HepG2 (cell line): ENCODE measurements at regions not wholly inside any gene's neighbourhood (a gene's known extent, or its start where the extent isn't known, plus 50 kb on each side); places are given as distances from the start of the nearest gene placed in this dataset.

ENCODE experiments used
- ATAC-seq: fragments of 200-7000 bp; cut with Tn5 transposase; 3 replicates; pipeline ENCODE4 v1.9.1; 2020; ENCODE audit warnings: mild to moderate bottlenecking, moderate library complexity
- BruUV-seq: library from RNA; stranded (reverse); fragments of 400-500 nt; replicated peaks from 2 replicates; lab custom pipeline; 2021; lab: Mats Ljungman, UMichigan
- CTCF ChIA-PET: fragments of 300-600 bp; formaldehyde crosslinking; extraction: SDS; loops from one replicate; lab custom pipeline; 2021; ENCODE audit warnings: low total read pairs, inconsistent platforms, low intra/inter-chr PET ratio; lab: Yijun Ruan, JAX
- POLR2A ChIA-PET: fragments of 350-600 bp; sonication (Branson Sonifier 250); formaldehyde crosslinking; loops from one replicate; lab custom pipeline; 2020; ENCODE audit warnings: antibody characterized with exemption, inconsistent platforms; lab: Yijun Ruan, JAX
- DNase-seq: peaks from one replicate; pipeline ENCODE4 v3.0.0-alpha.2; 2015; ENCODE audit warnings: low spot score
- FAIRE-seq: peaks from 3 replicates; lab custom pipeline; 2011; peaks lifted over from hg19 to GRCh38; lab: Jason Lieb, UNC
- H2AFZ ChIP-seq: one replicate; pipeline ENCODE4 v1.6.1; 2011; ENCODE audit warnings: low read length, inconsistent platforms
- H3K27ac ChIP-seq: fragments of 300-600 bp; 3 replicates; pipeline ENCODE4 v1.8.0; 2011; ENCODE audit warnings: mixed run types, mild to moderate bottlenecking, mixed read lengths, low read length, inconsistent platforms; ENCODE audit not compliant: insufficient read depth; ENCODE audit errors: extremely low read length
- H3K27me3 ChIP-seq, 2 experiments: fragments of 200-600 bp in 1 of 2; 2 replicates in 1 of 2; 3 replicates in 1 of 2; pipeline versions ENCODE4 v1.6.0 to v1.8.0; 2011; ENCODE audit warnings: low read length in 2 of 2, mild to moderate bottlenecking in 2 of 2, moderate library complexity in 2 of 2, inconsistent platforms in 1 of 2; ENCODE audit not compliant: insufficient read depth in 2 of 2, control insufficient read depth in 1 of 2
- H3K36me3 ChIP-seq, 2 experiments: fragments of 200-600 bp in 1 of 2; replicated peaks in 1 of 2; 2 replicates in 1 of 2; 3 replicates in 1 of 2; pipeline versions ENCODE4 v1.5.1 to v1.8.0; 2011; ENCODE audit warnings: low read length in 2 of 2, inconsistent platforms in 1 of 2; ENCODE audit not compliant: insufficient read depth in 2 of 2, control insufficient read depth in 1 of 2
- H3K4me1 ChIP-seq: 2 replicates; pipeline ENCODE4 v1.5.1; 2012; ENCODE audit warnings: low read length, inconsistent platforms; ENCODE audit not compliant: insufficient read depth
- H3K4me2 ChIP-seq: 2 replicates; pipeline ENCODE4 v1.6.0; 2011; ENCODE audit warnings: low read depth, low read length, inconsistent platforms
- H3K4me3 ChIP-seq, 3 experiments: fragments of 200-600 bp in 1 of 3; sonication (generic), shearing (Covaris generic) in 1 of 3; replicated peaks in 1 of 3; 2 replicates each; pipeline ENCODE4 v1.5.1; 2011 to 2016; ENCODE audit warnings: low read length in 3 of 3, inconsistent platforms in 2 of 3, low read depth in 2 of 3, mild to moderate bottlenecking in 2 of 3, control low read depth in 1 of 3, mixed read lengths in 1 of 3; ENCODE audit not compliant: insufficient read depth in 1 of 3
- H3K79me2 ChIP-seq: one replicate; pipeline ENCODE4 v1.6.1; 2011; ENCODE audit warnings: low read length, inconsistent platforms; ENCODE audit not compliant: insufficient read depth
- H3K9ac ChIP-seq: 2 replicates; pipeline ENCODE4 v1.6.0; 2011; ENCODE audit warnings: mild to moderate bottlenecking, low read depth, low read length, inconsistent platforms; ENCODE audit not compliant: insufficient read depth
- H3K9me3 ChIP-seq: 2 replicates; pipeline ENCODE4 v1.5.1; 2012; ENCODE audit warnings: mild to moderate bottlenecking, low read length
- H4K20me1 ChIP-seq: 2 replicates; pipeline ENCODE4 v1.6.0; 2011; ENCODE audit warnings: inconsistent platforms, mild to moderate bottlenecking, low read length, moderate library complexity; ENCODE audit not compliant: insufficient read depth
- ATF7 ChIP-seq, 2 experiments: fragments of 450-650 bp in 1 of 2; sonication (generic) in 1 of 2; formaldehyde crosslinking in 1 of 2; IDR thresholded peaks; 2 replicates each; pipeline versions ENCODE4 v1.4.0 to v1.6.1; 2016 to 2020; ENCODE audit warnings: antibody characterized with exemption in 1 of 2, mild to moderate bottlenecking in 1 of 2, missing genetic modification reagents in 1 of 2
- ATRX ChIP-seq: sonication (generic); formaldehyde crosslinking; IDR thresholded peaks from 2 replicates; pipeline ENCODE4 v1.4.0; 2020; ENCODE audit warnings: missing genetic modification reagents, borderline replicate concordance
- CREB1 ChIP-seq, 2 experiments: fragments of 450-650 bp in 1 of 2; IDR thresholded peaks; 2 replicates each; pipeline ENCODE4 v1.6.1; 2016 to 2017; ENCODE audit warnings: control low read depth in 1 of 2, mild to moderate bottlenecking in 1 of 2, missing compliant biosample characterization in 1 of 2, missing genetic modification characterization in 1 of 2
- MEF2D ChIP-seq: sonication (generic); formaldehyde crosslinking; IDR thresholded peaks from 2 replicates; pipeline ENCODE4 v1.5.1; 2020; ENCODE audit warnings: mild to moderate bottlenecking, missing genetic modification reagents
- RFXANK ChIP-seq: IDR thresholded peaks from 2 replicates; pipeline ENCODE4 v1.6.1; 2016
- XBP1 ChIP-seq: sonication (generic); formaldehyde crosslinking; IDR thresholded peaks from 2 replicates; pipeline ENCODE4 v1.5.0; 2020; ENCODE audit warnings: missing genetic modification reagents
- ZNF24 ChIP-seq: fragments of 450-650 bp; IDR thresholded peaks from 2 replicates; pipeline ENCODE4 v1.6.1; 2017; ENCODE audit warnings: antibody characterized with exemption, mild to moderate bottlenecking
- ZNF841 ChIP-seq: sonication (generic); formaldehyde crosslinking; IDR thresholded peaks from 2 replicates; pipeline ENCODE4 v1.8.1; 2023; ENCODE audit warnings: missing genetic modification reagents, borderline replicate concordance
- ZNF891 ChIP-seq: sonication (generic); formaldehyde crosslinking; IDR thresholded peaks from 2 replicates; pipeline ENCODE4 v1.5.0; 2020; ENCODE audit warnings: mild to moderate bottlenecking, missing genetic modification reagents
- WGBS: methylation state at CpG from one replicate; pipeline ENCODE4 v1.1.6; 2017; ENCODE audit warnings: low lambda C conversion rate; 5-methylcytosine and 5-hydroxymethylcytosine counted together
- in situ Hi-C: cut with HindIII; loops from 2 replicates; pipeline ENCODE4 v1.10.0; 2017; ENCODE audit warnings: low pct_unique_long_range_greater_than_20kb; ENCODE audit not compliant: extremely low pct_ligation_motif_present
- intact Hi-C: fragments of 100-400 bp; cut with micrococcal nuclease; formaldehyde crosslinking; loops from one replicate; pipeline ENCODE4 v1.10.0; 2022; ENCODE audit not compliant: unreplicated experiment
- TF ChIP-seq, protein P1 (sequence below): IDR thresholded peaks from 2 replicates; pipeline ENCODE4 v1.6.1; 2012; ENCODE audit warnings: low read length, improper control_type of control experiment
- TF ChIP-seq, protein P2 (sequence below): sonication (generic); formaldehyde crosslinking; IDR thresholded peaks from 2 replicates; pipeline ENCODE4 v1.4.0; 2020; ENCODE audit warnings: missing genetic modification reagents, borderline replicate concordance

DNA sequence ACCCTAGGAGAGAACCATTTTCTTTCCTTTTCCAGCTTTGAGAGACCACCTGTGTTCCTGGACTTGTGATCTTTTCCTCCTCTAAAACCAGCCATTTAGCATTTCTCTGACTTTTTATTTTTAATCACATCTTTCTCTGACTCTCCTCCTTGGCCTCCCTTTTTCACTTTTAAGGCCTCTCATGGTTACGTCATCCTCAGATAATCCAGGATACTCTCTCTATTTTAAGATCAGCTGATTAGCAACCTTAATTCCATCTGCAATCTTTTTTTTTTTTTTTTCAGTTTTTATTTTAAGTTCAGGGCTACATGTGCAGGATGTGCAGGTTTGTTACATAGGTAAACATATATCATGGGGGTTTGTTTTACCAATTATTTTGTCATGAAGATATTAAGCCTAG lies 54.0 kb downstream of the RFPL4B start:
- ChIA-PET POLR2A (no interaction called here), CTCF (no interaction called here)
- H4K20me1 ChIP-seq, result no peaks in the 10 kb centered on the region
- FAIRE-seq (no peak), ATAC-seq (no peak), DNase-seq (no peak)
- BruUV-seq, result no TSS peak
- no peak overlapping the region for H2AFZ ChIP-seq
- H3K27me3 ChIP-seq, result no peaks in the 10 kb centered on the region
- 12% methylated on average over 1 of the region's 1 CpG for WGBS
- in situ Hi-C loops (no loop called here), intact Hi-C loops (no loop called here)
- no peak overlapping the region for H3K9ac ChIP-seq
- no peak overlapping the region for H3K4me3 ChIP-seq
- peak; percentile 19; the same call in 1 of the 2 replicates for TF ChIP-seq CREB1 (IDR thresholded peaks at IDR 0.05)
- TF ChIP-seq CREB1 (CRISPR knock-in tag; IDR thresholded peaks at IDR 0.05), result no peak
- peak; percentile 96 for TF ChIP-seq ATF7 (IDR thresholded peaks at IDR 0.05)
- TF ChIP-seq ATF7 (CRISPR knock-in tag; IDR thresholded peaks at IDR 0.05), result no peak
- TF ChIP-seq XBP1 (CRISPR knock-in tag), result no peak
- H3K36me3 ChIP-seq, result no peaks in the 10 kb centered on the region
- H3K4me2 ChIP-seq, result no peak overlapping the region
- H3K4me1 ChIP-seq, result no peaks in the 10 kb centered on the region
- H3K27ac ChIP-seq, result no peak overlapping the region
- H3K79me2 ChIP-seq, result no peaks in the 10 kb centered on the region
- no peaks in the 10 kb centered on the region; the same call in 1 of the 2 replicates for H3K9me3 ChIP-seq

DNA sequence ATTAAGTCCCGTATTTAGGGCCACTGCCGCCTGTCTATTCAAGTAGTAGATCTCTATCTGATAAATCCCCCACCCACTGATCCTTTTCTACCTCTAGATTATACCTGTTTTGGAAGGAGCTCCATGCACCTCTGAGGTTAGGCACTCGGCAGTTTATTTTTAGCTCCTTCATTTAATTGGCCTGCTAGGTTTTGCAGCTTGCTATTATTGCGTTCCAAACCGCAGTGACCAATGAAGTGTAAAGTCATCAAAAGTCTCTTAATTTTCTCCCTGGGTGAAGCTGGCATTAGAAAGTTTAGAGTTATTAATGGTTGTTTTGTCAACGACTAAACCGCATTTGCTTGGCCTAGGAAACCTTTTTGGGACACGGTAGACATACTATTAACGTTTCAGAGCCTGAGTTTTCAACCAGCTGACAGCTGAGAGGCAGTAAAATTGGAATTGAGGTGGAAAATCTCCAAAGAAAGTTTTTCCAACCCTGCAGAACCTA lies 60.0 kb downstream of the RFPL4B start:
- H3K4me2 ChIP-seq, result no peak overlapping the region
- DNase-seq (no peak), ATAC-seq (no peak), FAIRE-seq (no peak)
- H2AFZ ChIP-seq, result no peak overlapping the region
- ChIA-PET POLR2A (no interaction called here), CTCF (no interaction called here)
- H3K27ac ChIP-seq, result no peak overlapping the region
- H3K9ac ChIP-seq, result no peak overlapping the region
- intact Hi-C loops, result no loop called here
- in situ Hi-C loops, result no loop called here
- no peaks in the 10 kb centered on the region for H3K36me3 ChIP-seq
- WGBS, result 16% methylated on average over 9 of the region's 9 CpGs
- H4K20me1 ChIP-seq, result no peaks in the 10 kb centered on the region
- no peaks in the 10 kb centered on the region for H3K79me2 ChIP-seq
- no peak overlapping the region for H3K4me3 ChIP-seq
- no peaks in the 10 kb centered on the region for H3K9me3 ChIP-seq
- no TSS peak for BruUV-seq
- no peaks in the 10 kb centered on the region for H3K27me3 ChIP-seq
- no peaks in the 10 kb centered on the region for H3K4me1 ChIP-seq
- TF ChIP-seq RFXANK (CRISPR knock-in tag), result no peak
- TF ChIP-seq, protein P1, sequence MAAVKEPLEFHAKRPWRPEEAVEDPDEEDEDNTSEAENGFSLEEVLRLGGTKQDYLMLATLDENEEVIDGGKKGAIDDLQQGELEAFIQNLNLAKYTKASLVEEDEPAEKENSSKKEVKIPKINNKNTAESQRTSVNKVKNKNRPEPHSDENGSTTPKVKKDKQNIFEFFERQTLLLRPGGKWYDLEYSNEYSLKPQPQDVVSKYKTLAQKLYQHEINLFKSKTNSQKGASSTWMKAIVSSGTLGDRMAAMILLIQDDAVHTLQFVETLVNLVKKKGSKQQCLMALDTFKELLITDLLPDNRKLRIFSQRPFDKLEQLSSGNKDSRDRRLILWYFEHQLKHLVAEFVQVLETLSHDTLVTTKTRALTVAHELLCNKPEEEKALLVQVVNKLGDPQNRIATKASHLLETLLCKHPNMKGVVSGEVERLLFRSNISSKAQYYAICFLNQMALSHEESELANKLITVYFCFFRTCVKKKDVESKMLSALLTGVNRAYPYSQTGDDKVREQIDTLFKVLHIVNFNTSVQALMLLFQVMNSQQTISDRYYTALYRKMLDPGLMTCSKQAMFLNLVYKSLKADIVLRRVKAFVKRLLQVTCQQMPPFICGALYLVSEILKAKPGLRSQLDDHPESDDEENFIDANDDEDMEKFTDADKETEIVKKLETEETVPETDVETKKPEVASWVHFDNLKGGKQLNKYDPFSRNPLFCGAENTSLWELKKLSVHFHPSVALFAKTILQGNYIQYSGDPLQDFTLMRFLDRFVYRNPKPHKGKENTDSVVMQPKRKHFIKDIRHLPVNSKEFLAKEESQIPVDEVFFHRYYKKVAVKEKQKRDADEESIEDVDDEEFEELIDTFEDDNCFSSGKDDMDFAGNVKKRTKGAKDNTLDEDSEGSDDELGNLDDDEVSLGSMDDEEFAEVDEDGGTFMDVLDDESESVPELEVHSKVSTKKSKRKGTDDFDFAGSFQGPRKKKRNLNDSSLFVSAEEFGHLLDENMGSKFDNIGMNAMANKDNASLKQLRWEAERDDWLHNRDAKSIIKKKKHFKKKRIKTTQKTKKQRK, result no peak
- no peak for TF ChIP-seq ZNF841 (CRISPR knock-in tag)
- no peak for TF ChIP-seq MEF2D (CRISPR knock-in tag)
- TF ChIP-seq, protein P2, sequence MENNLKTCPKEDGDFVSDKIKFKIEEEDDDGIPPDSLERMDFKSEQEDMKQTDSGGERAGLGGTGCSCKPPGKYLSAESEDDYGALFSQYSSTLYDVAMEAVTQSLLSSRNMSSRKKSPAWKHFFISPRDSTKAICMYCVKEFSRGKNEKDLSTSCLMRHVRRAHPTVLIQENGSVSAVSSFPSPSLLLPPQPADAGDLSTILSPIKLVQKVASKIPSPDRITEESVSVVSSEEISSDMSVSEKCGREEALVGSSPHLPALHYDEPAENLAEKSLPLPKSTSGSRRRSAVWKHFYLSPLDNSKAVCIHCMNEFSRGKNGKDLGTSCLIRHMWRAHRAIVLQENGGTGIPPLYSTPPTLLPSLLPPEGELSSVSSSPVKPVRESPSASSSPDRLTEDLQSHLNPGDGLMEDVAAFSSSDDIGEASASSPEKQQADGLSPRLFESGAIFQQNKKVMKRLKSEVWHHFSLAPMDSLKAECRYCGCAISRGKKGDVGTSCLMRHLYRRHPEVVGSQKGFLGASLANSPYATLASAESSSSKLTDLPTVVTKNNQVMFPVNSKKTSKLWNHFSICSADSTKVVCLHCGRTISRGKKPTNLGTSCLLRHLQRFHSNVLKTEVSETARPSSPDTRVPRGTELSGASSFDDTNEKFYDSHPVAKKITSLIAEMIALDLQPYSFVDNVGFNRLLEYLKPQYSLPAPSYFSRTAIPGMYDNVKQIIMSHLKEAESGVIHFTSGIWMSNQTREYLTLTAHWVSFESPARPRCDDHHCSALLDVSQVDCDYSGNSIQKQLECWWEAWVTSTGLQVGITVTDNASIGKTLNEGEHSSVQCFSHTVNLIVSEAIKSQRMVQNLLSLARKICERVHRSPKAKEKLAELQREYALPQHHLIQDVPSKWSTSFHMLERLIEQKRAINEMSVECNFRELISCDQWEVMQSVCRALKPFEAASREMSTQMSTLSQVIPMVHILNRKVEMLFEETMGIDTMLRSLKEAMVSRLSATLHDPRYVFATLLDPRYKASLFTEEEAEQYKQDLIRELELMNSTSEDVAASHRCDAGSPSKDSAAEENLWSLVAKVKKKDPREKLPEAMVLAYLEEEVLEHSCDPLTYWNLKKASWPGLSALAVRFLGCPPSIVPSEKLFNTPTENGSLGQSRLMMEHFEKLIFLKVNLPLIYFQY (CRISPR knock-in tag), result no peak
- TF ChIP-seq ZNF24, result no peak
- no peak for TF ChIP-seq ATRX
- no peak for TF ChIP-seq ZNF891
